ENCODE measurements at regions not wholly inside any gene's neighbourhood (a gene's known extent, or its start where the extent isn't known, plus 50 kb on each side); places are given as distances from the start of the nearest gene placed in this dataset.

GRCh38 chr15:72835294-72835890 lies 51.8 kb upstream of the ADPGK start:
- TF ChIP-seq, protein P1, sequence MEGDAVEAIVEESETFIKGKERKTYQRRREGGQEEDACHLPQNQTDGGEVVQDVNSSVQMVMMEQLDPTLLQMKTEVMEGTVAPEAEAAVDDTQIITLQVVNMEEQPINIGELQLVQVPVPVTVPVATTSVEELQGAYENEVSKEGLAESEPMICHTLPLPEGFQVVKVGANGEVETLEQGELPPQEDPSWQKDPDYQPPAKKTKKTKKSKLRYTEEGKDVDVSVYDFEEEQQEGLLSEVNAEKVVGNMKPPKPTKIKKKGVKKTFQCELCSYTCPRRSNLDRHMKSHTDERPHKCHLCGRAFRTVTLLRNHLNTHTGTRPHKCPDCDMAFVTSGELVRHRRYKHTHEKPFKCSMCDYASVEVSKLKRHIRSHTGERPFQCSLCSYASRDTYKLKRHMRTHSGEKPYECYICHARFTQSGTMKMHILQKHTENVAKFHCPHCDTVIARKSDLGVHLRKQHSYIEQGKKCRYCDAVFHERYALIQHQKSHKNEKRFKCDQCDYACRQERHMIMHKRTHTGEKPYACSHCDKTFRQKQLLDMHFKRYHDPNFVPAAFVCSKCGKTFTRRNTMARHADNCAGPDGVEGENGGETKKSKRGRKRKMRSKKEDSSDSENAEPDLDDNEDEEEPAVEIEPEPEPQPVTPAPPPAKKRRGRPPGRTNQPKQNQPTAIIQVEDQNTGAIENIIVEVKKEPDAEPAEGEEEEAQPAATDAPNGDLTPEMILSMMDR (IDR thresholded peaks at IDR 0.05): no peak
- TF ChIP-seq POLR2A (IDR thresholded peaks at IDR 0.05): no peak
